ENCODE measurements at regions not wholly inside any gene's neighbourhood (a gene's known extent, or its start where the extent isn't known, plus 50 kb on each side); places are given as distances from the start of the nearest gene placed in this dataset.

DNA sequence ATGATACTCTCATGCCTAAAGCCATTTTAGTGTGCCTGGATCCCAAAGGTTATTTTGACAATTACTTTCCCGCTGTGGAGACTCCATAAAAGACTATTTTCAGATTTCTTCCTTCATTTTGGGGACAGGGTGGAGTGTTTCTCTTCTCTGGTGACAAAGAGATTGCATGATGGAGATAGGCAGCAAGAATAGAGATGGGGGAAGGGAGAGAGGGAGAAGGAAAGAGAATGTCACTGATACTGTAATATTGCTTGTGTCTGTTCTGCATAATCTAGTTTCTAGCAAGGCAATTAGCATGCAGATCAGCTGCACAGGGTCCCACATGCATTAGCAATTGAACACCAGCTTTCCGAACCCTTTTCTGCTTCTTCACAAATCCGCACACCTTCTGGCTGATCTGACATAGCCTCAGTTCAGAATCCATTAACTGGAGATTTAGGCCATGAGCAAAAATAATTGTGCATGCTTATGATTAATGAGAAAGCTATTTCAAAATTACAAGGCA, 222.4 kb downstream of the OXSM start:
- dilution Hi-C loops (cut with MboI; ENCODE audit: extremely low pct_ligation_motif_present, low sequenced_read_pairs) (no loop called here), intact Hi-C loops (cut with micrococcal nuclease) (no loop called here)
- no peaks in the 10 kb centered on the region for H3K36me3 ChIP-seq (ENCODE audit: control insufficient read depth in 2 of 2, extremely low read depth in 1 of 2, insufficient read depth in 2 of 2, low read length in 2 of 2)
- BruUV-seq (replicated peaks): no TSS peak
- H4K20me1 ChIP-seq (replicated peaks; ENCODE audit: control insufficient read depth, extremely low read depth, insufficient read depth, low read length): no peaks in the 10 kb centered on the region
- ChIA-PET POLR2A (no interaction called here), CTCF (no interaction called here)
- FAIRE-seq: no peak
- no peak overlapping the region for H3K9ac ChIP-seq (replicated peaks; ENCODE audit: extremely low read depth, insufficient read depth, low read length)
- H3K27me3 ChIP-seq (ENCODE audit: control insufficient read depth in 2 of 2, insufficient read depth in 2 of 2, low read length in 2 of 2): no peaks in the 10 kb centered on the region
- TF ChIP-seq EZH2 (IDR thresholded peaks at IDR 0.05; ENCODE audit: borderline replicate concordance, low read depth, low read length, severe bottlenecking) (no peak), MYC (IDR thresholded peaks at IDR 0.05; ENCODE audit: low read depth, low read length) (no peak), POLR2A (IDR thresholded peaks at IDR 0.05; ENCODE audit: low read depth, low read length) (no peak), JUN (IDR thresholded peaks at IDR 0.05; ENCODE audit: borderline replicate concordance, insufficient read depth, insufficient read length, low read depth) (no peak), GATA2 (IDR thresholded peaks at IDR 0.05; ENCODE audit: insufficient read depth, insufficient read length, low read depth, low read length) (no peak), FOS (IDR thresholded peaks at IDR 0.05; ENCODE audit: borderline replicate concordance, insufficient read depth, low read length) (no peak), POLR2AphosphoS5 (IDR thresholded peaks at IDR 0.05; ENCODE audit: insufficient read depth, low read depth, low read length) (no peak)
- TF ChIP-seq, protein P1, sequence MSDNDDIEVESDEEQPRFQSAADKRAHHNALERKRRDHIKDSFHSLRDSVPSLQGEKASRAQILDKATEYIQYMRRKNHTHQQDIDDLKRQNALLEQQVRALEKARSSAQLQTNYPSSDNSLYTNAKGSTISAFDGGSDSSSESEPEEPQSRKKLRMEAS (IDR thresholded peaks at IDR 0.05; ENCODE audit: insufficient read depth, insufficient read length): no peak
- TF ChIP-seq, protein P2, sequence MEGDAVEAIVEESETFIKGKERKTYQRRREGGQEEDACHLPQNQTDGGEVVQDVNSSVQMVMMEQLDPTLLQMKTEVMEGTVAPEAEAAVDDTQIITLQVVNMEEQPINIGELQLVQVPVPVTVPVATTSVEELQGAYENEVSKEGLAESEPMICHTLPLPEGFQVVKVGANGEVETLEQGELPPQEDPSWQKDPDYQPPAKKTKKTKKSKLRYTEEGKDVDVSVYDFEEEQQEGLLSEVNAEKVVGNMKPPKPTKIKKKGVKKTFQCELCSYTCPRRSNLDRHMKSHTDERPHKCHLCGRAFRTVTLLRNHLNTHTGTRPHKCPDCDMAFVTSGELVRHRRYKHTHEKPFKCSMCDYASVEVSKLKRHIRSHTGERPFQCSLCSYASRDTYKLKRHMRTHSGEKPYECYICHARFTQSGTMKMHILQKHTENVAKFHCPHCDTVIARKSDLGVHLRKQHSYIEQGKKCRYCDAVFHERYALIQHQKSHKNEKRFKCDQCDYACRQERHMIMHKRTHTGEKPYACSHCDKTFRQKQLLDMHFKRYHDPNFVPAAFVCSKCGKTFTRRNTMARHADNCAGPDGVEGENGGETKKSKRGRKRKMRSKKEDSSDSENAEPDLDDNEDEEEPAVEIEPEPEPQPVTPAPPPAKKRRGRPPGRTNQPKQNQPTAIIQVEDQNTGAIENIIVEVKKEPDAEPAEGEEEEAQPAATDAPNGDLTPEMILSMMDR (IDR thresholded peaks at IDR 0.05; ENCODE audit: extremely low read depth in 1 of 2, insufficient read depth in 1 of 2, low read depth in 1 of 2, low read length in 2 of 2): no peak
- H2AFZ ChIP-seq (ENCODE audit: low read depth, low read length): no peak overlapping the region
- DNase-seq (ENCODE audit: low read depth, low spot score): no peak
- peaks cover 2% of the 10 kb centered on the region for H3K9me3 ChIP-seq (replicated peaks; ENCODE audit: control insufficient read depth, insufficient read depth, low read length)
- no peak overlapping the region for H3K4me2 ChIP-seq (ENCODE audit: insufficient read depth, low read length)
- no peak overlapping the region for H3K27ac ChIP-seq (ENCODE audit: insufficient read depth, low read depth, low read length)
- H3K9me1 ChIP-seq (replicated peaks; ENCODE audit: control insufficient read depth, extremely low read depth, insufficient read depth, low read length): no peaks in the 10 kb centered on the region
- H3K4me1 ChIP-seq (ENCODE audit: control insufficient read depth, extremely low read depth, insufficient read depth, low read length): no peaks in the 10 kb centered on the region
- no peaks in the 10 kb centered on the region for H3K79me2 ChIP-seq (ENCODE audit: control insufficient read depth, insufficient read depth, low read length)
- H3K4me3 ChIP-seq (replicated peaks in 1 of 3; ENCODE audit: insufficient read depth in 1 of 3, low read depth in 1 of 3, low read length in 3 of 3): no peak overlapping the region

Data from endothelial cell of umbilical vein (primary cell).